Stimulated activated CD8-positive, alpha-beta memory T cell treated with anti-CD3 and anti-CD28 coated beads, Interleukin-12 subunit alpha, Interleukin-12 subunit beta, amount 100 ng/mL, for 1 hour (primary cell): ENCODE measurements at regions not wholly inside any gene's neighbourhood (a gene's known extent, or its start where the extent isn't known, plus 50 kb on each side); places are given as distances from the start of the nearest gene placed in this dataset.
"Not testable (repeated sequence)": the region's sequence is repeated elsewhere in the genome, so short reads cannot be mapped to it uniquely, and the experiment has no call there.

ENCODE experiments used
- DNase-seq: peaks from one replicate; pipeline ENCODE4 v3.0.0-alpha.2; 2020; ENCODE audit warnings: low read depth

DNA sequence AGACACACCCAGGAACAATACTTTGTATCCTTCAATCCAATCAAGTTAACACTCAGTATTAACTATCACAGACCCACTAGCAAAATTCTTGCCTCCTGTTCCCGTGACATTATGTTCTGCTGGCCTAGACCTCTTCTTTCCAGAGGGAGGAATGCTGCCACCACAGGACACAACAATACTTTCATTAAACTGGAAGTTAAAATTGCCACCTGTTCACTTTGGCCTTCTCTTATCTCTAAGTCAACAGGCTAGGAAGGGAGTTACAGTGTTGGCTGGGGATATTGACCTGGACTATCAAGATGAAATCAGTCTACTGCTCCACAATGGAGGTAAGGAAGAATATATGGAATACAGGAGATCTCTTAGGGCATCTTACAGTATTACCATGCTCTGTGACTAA, 1000.4 kb upstream of the GBE1 start:
- no peak for DNase-seq

DNA sequence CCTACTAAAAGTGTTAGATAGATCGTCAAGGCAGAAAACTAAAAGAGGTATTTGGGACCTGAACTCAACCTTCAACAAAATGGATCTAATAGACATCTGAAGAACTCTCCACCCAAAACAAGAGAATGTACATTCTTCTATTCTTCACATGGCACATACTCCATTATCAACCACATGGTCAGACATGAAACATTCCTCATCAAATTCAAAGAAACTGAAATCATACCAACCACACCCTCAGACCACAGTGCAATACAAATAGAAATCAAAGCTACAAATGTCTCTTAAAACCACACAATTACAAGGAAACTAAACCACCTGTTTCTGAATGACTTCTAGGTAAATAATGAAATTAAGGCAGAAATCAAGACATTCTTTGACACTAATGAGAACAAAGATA, 984.1 kb upstream of the GBE1 start:
- DNase-seq = no peak

DNA sequence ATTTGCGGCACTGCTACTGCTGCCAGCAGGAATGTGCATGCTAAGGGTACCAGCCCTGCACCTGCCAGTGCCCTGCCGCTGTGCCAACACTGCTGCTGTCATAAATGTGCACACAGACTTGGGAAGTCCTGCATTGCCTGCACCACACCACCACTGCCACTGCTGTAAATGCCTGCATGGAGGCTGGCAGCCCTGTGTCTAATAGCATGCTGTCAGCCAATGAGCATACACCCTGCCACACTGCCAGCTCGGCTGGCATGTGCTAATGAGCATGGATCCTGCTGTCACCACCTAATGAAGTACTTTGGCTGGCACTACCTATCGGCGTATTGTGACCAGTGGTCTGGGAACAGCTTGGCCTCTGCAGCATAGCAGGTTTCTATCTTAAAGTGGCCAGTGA, 981.8 kb upstream of the GBE1 start:
- DNase-seq = no peak

DNA sequence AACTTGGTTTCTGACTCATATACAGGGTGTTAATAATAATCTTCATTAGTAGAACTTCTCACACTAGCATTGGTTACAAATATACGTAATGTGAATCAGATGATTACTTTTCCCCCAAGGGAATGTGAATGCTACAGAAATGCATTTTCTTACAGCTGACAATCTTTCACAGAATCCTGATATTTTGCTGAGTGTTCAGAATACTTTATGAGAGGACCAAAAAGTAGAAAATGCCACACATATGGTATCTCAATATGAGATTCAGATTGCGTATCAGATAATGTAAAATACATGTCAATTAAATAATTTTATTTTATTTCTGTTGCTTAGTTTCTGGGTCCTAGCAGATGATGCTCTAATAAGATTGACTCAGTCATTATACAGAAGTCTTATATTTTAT, 979.9 kb upstream of the GBE1 start:
- no peak for DNase-seq

DNA sequence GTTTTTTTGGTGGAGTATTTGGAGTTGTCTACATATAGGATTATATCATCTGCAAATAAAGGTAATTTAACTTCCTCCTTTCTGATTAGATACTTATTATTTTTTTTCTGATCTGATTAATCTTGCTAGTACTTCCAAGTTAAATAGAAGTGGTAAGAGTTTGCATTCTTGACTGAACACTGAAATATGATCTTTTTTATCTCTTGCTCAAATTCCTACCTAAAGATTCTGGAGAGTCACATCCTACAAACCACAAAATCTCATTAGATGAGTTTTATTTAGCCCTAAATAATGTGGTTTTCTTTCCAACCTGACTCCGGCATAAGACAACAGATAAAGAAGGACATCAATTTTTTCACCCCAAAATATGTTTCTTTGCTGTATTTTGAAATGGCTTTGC, 977.9 kb upstream of the GBE1 start:
- DNase-seq = no peak

DNA sequence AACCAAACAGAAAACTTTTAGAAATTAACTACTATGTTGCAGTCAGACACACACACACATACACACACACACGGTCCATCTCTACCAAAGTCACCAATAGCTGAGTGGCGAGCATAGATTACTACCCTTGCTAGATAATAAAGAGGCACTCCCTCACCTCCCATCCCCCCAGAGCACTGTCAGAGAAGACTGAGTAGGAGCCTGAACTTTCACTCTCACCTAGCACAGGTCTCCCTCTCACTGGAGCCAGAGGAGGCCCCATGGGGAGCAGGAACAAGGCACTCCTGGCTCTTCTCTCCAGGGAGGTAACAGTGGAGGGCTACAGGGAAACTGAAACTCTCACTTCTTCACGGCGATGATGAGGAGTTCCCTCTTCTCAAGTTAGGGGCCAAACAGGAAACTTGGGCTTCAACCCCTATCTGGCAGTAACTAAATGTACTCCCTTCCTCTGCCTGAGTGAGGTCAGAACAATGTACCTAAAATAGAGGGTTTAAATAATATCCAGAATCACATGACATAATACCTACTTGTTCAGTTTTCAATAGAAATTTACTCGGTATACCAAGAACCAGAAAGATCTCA, 975.3 kb upstream of the GBE1 start:
- no peak for DNase-seq

DNA sequence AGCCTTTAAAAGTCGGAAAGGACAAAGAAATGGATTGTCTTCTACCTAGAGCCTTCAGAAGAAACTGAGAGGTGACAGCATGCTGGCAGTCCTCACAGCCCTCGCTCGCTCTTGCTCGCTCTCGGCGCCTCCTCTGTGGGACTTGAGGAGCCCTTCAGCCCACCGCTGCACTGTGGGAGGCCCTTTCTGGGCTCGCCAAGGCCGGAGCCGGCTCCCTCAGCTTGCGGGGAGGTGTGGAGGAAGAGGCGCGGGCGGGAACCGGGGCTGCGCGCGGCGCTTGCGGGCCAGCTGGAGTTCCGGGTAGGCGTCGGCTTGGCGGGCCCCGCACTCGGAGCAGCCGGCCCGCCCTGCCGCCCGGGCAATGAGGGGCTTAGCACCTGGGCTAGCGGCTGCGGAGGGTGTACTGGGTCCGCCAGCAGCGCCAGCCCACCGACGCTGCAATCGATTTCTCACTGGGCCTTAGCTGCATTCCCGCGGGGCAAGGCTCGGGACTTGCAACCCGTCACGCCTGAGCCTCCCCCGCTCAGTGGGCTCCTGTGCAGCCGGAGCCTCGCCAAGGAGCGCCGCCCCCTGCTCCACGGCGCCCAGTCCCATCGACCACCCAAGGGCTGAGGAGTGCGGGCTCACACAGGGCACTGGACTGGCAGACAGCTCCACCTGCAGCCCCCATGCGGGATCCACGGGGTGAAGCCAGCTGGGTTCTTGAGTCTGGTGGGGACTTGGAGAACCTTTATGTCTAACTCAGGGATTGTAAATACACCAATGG, 953.8 kb upstream of the GBE1 start:
- DNase-seq = no peak

DNA sequence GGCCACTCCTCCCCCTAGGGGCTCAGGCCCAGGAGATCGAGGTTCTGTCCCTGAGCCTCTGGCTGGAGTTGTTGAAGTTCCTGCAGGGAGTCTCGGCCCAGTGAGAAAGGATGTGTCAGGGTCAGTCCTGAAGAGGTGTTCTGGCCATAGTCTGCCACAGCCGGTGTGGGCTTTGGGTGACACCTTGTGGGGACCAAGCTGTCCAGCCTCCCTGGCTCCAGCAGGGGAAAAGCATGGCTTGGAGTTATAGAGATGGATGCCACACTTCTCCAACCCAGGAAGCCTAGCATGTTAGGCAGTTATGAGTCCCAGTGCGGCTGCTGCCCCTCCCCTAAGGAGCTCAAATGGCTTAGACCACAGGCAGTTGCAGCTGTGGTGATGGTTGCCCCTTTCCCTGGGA, 945.6 kb upstream of the GBE1 start:
- DNase-seq = no peak

DNA sequence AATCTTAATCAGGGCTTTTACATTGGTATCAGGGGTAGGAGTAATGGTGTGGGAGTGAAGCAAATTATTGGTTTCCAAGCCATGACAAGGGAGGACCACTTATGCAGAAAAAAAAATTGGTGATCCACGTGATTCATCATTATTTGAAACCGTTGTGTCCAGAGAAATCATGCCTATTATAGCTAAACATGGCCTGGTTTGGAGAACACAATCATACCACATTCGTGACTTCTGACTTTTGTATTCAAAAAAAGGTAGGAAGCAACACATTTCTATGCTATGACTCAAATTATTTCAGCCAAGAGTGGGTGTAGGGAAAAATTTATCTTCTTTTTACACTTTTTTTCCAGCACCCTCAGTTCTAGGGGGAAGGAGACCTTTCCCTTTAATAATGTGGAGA, 924.3 kb upstream of the GBE1 start:
- no peak for DNase-seq

DNA sequence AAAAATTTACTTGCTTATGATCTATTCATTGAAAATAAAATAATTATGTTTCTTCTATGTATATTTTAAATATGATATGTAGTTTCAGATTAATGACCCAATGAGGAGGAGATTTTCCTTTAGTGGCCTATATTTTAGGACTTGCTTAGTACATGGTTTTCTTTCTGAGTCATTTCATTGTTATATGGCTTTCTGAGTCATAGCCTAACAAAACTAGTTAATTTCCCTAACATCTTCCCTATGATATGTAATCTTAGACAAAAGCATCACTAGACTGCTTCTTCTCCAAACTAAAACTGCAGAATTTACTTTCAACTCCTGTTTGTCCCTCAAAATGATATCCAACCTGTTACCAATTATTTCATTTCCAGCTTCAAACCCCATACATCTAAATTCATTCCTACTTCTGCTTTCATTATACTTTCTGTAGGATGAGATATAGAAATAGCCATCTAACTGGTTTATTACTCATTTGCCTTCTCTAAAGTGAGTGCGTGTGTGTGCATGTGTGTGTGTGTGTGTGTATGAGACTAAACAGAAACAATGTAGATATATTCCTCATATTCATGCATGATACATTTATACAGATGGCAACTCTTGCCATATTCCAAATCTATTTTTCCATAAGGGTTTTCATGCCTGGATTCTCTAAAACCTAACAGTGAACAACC, 915.0 kb upstream of the GBE1 start:
- no peak for DNase-seq

DNA sequence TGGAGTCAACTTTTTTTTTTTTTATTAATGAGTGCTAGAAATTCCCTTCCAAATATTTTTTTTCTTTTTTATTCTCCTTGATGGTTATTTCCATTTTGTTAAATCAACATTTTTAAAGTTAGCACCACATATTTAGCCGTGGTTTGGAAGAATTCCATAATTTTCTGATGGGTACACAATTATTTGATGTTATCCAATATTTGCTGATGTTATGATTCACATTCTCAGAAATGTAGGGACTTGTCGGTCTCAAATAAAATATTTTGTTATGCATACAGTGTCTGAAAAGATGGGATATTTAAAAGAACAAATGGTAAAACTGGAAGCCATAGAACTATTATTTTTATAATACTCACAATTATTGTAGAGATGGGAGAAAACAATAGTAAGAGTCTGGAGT, 911.5 kb upstream of the GBE1 start:
- DNase-seq = no peak

DNA sequence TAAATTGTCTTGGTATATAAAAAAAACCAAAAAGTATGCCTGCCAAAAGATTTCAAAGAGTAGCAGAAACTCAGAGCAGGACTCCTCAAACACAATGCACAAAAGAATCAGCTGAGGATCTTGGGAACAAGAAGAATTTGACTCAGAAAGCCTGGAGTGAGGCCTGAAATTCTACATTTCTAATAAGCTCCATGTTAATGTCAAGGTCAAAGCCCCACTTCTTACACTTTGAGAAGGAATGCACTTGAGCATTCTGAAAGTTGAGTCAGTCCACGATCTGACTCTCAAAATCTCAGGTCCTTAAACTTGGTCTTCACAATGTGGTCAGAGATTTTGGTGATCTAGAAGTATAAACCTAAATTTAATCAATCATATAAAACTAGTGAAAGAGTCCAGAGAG, 910.0 kb upstream of the GBE1 start:
- DNase-seq = no peak

DNA sequence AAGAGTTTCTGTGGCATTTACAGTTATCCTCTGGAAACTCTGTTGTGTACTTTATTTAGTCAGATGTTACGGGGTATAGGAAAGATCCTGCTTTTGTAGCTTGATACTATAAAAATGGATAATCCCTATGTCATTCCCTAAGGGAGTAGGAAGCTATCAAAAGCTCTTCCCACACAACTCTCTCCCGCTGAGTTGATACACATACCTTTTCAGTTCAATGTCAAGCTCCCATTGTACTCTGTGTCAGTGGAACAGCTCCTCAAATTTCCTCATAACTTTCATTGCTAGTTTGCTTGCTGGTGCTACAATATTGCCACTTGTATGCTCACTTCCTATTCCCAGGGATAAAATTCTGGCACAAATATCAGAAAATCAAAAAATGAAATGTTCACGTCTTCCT, 893.3 kb upstream of the GBE1 start:
- DNase-seq = no peak

DNA sequence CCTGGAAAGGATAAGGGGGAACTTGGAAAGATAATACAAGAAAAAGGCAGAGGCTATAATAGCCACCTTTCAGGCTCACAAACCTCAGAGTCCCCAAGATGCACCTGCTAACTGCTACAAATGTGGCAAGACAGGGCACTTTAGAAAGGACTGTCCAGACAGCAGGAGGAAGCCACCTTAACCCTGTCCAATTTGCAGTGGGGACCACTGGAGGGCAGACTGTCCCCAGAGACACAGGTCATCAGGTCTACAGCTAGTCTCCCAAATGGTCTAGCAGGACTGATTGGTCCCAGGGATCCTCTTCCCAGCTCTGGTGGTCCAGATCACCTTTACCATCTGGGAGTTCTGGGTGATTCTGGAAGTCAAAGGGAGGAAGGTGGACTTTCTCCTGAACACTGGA, 882.5 kb upstream of the GBE1 start:
- DNase-seq = no peak

DNA sequence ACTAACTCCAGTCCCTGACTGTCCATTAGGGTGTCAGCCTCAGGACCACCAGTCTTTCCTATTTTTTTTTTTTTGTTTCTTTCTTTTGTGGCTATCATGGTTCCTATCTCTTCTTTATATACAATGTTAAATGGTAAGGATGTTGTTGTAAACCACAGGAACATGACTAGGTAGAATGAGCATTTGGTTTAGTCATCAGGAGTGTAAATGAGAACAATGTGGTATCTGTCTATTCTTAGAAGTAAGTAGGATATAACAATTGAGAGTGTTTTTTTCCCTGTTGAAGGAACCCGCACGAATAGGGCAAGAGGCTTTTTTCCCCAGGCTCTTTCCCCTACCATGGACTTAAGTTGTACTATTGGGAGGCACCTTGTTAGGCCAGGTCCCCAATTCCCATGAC, 880.3 kb upstream of the GBE1 start:
- no peak for DNase-seq

DNA sequence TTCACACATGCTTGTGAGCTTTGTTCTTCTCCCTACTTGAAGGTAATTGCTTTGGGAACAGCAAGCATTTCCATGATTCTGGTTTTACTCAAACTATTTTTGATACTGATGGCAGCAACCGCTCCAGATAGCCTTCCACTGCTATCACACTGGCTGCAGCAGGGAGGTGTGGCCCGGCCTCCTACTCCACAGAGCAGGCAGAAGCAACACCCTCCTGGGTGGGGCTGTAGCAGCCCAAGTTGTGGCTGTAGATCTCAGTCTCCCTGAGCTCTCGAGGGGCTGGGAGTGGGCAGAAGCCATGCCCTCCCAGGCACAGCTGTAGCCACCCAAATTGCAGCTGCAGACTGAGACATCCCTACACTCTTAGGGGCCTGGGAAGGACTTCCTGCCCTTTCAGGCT, 878.8 kb upstream of the GBE1 start:
- no peak for DNase-seq

DNA sequence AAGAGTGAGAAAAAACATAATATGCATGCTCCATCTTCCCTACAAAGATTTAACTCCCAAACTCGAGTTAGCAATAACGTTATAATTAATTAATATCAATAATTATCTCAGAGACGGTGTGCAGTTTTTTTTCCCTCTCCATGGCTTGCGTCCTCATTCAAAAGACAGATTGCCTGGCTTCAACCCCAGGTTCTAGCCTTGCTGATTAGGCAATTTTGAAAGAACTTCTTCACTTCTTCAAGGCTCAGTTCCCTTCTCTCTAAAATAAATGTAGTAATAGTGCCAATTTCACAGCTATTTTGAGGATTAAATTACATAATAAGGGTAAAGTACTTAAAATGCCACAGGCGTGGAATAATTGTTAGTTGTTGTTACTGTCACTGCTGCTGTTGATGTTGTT, 876.1 kb upstream of the GBE1 start:
- no peak for DNase-seq

DNA sequence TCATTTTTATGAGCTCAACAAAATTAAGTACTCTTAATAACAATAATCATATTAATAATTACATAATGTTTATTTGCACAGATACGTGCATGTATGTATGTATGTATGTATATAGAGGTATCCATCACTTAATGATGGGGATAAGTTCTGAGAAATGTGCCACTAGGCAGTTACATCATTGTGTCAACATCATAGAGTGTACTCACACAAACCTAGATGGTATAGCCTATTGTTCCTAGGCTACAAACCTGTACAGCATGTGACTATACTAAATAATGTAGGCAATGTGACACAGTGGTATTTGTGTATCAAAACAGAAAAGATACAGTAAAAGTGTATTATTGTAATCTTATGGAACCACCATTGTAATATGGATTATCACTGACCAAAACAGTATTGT, 874.7 kb upstream of the GBE1 start:
- DNase-seq = no peak

DNA sequence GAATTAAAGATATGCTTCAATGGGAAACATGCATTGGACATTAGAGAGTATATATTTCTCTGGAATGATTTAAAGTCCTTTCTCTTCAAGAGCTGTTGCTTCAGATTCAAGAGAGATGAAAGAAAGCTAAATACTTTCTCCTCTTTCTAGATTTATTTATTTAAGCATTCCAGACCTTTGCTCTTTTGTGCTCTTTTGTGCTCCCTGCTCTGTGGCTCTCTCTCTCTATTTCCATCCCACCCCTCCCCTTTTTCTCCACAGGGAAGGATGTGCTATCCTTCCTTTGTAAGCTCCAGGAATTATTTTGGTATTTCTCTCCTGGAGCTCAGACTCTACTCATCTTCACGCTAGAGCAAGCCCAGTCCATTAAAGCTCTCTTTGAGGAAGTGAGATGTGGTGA, 871.9 kb upstream of the GBE1 start:
- no peak for DNase-seq

DNA sequence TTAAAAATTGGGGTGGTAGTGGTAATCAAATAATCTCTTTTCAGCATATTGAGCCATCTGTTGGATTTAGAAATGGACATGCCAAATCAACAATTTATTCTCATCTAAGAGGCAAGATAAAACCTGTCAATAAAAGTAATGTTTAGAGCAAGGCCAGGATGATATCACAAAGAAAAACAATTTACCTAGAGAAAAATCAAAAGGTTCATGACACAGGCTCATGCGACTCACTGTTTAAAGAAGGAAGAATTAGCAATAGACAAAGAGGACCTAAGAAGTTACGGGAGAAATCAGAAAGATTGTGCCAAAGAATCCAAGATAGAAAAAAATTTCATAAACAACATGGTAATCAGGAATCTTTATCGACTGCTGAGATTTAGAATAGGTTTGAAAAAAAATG, 868.5 kb upstream of the GBE1 start:
- no peak for DNase-seq

DNA sequence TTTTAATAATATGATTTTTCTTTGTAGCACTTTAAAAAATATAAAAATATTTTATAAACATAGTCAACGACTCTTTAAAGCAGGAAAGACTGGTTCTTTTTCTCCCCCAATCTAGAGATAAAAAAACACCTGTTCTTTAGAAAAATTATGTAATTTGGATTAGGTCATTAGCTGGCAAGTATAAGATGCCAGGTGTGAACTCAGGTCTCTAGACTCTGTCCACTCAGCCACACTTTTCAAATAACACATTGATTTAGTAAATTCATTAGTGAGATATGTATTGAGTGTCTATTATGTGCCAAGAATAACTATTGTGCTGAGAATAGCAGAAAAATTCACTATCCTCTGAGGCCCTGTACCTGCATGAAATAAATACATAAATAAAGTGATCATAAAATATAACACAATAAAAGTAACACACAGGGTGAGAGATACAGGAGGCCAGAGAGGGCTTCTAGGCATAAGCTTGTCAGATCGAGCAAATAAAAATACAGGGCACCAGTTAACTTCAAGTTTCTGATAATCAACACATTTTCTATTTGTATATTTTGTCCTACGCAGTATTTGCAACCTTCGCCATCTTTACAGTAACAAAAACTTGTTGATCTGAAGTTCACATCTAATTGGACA, 867.1 kb upstream of the GBE1 start:
- DNase-seq = no peak

DNA sequence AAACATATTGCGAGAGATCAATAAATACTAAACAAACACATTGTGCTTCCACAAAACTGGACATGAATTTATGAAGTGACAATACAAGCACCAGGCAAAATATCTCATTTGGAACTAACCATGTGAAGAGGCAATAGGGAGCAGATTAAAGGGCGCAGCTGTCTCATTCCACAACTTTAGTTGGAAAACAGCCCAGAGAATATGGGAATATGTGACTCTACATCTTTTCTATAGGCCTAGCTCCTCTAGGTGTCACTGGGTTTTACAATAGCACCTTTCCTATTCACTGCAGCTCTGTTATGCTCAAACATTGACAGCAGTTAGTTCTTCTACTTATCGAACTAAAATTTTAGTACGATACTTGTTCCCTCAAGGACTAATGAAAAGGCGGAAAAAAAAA, 866.3 kb upstream of the GBE1 start:
- DNase-seq = no peak

DNA sequence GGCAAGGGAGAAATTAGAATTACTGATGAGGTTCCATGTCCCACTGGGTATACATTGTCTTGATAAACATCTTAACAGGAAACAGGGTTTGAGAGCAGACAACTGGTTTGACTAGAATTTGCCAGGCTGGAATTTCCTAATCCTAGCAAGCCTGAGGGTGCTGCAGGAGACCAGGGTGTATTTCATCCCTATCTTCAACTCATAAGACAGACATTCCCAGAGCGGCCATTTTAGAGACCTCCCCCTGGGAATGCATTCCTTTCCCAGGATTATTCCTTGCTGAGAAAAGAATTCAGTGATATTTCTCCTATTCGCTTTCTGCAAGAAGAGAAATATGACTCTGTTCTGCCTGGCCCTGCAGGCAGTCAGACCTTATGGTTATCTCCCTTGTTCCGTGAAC, 859.3 kb upstream of the GBE1 start:
- DNase-seq = not testable (repeated sequence)
